ENCODE measurements at regions not wholly inside any gene's neighbourhood (a gene's known extent, or its start where the extent isn't known, plus 50 kb on each side); places are given as distances from the start of the nearest gene placed in this dataset.
"Not testable (repeated sequence)": the region's sequence is repeated elsewhere in the genome, so short reads cannot be mapped to it uniquely, and the experiment has no call there.

DNA sequence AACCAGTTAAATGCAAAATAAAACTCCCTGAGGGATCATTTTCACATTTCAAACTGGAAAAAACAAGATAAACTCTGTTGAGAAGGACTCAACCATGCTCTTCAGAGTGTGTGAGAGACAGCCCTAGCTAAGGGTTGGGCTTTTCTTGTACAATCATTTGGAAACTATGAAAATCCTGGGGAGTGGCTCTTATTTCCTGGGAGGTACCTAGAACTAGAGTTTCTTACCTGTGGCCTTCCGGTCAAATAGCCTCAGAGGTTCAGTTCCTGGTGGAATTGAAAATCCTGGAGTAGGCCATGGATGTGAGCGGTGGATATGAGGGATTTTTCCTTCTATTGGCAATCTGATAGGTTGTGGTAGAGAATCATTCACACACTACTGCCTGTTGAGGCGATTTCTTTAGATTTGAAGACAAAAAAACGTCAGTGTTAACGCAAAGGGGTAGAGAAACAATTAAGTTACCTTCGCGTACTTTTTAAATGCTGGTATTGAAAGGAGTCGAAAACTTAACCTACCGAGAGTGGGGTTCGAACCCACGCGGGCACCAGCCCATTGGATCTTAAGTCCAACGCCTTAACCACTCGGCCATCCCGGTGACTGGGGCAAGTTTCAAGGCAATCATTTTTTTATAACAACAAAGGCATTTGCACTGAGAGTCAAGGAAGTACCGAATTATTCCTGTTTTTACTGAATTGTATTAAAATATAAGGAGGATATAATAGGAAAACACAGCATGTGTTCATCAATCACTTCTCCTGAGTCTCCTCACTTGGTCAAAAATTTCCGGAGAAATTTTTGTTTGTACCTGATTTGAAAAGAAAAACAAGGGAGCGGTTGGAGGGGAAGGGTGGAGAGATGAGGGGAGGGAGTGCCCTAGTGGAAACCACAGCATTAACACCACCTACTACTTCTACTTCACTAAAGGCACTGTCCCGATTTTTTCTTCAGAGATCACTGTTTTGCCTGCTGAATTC is 191.3 kb downstream of the OR2B2 start:
- DNase-seq, result no peak

DNA sequence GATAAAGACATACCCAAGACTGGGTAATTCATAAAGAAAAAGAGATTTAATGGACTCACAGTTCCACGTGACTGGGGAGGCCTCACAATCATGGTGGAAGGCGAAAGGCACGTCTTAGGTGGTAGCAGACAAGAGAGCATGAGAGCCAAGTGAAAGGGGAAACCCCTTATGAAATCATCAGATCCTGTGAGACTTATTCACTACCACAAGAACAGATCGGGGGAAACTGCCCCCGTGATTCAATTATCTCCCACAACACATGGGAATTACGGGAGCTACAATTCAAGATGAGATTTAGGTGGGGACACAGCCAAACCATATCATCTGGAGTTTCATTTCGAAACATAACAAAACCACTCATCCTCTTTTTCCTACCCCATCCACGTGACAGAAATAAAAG is 193.2 kb downstream of the OR2B2 start:
- DNase-seq, result not testable (repeated sequence)

DNA sequence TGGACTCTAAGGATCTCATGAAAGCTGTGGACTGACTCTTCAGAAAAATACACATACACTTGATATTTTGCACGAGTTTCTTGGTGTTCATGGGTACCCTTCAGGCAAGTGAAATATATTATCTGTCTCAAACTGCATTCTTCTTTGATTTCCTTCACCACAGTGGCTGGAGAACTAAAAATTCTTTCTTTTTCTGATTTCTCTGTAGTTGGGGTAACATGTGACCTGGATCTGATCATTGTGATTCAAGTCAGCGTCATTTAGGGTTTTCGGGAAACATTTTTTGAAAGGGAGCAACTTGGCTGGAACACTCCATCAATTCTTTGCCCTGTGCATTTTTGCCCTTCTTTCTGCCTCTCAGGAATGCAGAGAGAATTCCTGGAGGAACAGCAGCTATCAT is 205.8 kb downstream of the OR2B2 start:
- DNase-seq, result no peak

DNA sequence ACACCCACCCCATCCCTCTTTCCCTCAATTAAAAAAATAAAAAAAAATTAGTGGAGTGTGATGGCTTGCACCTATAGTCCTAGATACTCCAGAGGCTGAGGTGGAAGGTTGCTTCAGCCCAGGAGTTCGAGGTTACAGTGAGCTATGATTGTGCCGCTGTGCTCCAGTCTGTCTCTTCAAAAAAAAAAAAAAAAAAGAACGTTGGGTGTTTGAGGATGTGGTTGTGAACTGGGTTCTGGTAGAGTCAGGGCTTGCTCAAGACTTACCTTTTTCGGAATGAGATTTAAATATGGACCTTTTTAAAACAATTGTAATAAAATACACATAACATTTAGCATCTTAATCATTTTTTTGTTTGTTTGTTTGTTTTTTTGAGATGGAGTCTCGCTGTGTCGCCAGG is 211.9 kb downstream of the OR2B2 start:
- no peak for DNase-seq

DNA sequence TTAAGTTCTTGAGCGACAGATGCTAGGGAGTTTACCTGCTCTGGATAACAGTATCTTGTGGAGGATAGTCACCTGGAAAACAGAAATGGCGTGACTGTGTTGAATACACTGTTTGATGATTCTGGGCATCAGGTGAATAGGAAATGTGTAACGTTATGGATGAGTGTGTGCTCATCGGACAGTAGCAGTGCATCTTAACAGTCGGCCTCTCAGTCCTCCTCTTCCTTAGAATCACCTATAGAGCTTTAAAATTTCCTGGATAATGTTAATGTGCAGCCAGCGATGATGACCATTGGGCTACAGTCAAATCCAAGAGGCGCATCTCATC is 217.7 kb downstream of the OR2B2 start:
- no peak for DNase-seq

DNA sequence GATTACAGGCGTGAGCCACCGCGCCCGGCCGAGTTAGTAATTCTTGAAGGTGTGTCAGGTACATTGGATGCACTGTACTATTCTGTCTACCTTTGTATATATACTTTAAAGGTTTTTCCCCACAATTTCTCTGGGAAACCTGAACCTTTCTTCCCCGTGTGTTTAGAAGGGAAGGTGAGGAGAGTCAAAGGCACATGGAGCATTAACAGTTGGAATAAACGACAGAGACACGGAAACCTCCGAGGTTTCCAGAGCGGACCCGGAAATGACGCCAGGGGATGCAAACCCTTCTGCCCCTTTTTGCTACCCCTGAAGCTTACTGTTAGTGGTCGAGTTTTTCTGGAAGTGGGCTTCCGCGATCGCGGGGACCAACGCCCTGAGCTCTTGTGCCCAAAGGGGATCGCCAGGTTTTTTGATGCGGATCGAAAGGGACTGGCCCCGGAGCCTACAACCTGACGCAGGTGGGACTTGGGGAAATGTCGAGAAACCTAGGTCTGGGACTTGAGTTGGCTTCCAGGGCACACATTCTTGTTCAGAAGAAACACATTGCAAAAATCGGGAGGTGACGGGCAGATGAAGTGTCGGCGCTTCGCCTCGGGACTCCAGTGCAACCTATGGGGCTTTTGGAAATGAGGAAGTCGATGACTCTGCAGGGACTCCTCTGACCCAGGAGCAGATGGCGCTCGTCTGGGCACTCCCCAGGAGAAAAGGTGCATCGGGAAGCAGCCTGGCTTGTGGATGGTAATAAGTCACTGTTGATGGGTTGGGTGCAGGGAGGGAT is 218.2 kb downstream of the OR2B2 start:
- DNase-seq, result peak; percentile 78

DNA sequence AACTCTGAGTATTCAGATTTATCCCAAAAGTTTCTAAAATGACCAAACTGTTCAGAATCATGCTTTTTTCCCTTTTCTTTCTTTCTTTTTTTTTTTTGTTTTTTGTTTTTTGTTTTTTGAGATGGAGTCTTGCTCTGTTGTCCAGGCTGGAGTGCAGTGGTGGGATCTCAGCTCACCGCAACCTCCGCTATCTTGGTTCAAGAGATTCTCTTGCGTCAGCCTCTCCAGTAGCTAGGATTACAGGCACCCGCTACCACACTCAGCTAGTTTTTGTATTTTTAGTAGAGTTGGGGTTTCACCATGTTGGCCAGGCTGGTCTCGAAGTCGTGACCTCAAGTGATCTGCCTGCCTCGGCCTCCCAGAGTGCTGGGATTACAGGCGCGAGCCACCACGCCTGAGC is 219.2 kb upstream of the ZNF184 start:
- not testable (repeated sequence) for DNase-seq

DNA sequence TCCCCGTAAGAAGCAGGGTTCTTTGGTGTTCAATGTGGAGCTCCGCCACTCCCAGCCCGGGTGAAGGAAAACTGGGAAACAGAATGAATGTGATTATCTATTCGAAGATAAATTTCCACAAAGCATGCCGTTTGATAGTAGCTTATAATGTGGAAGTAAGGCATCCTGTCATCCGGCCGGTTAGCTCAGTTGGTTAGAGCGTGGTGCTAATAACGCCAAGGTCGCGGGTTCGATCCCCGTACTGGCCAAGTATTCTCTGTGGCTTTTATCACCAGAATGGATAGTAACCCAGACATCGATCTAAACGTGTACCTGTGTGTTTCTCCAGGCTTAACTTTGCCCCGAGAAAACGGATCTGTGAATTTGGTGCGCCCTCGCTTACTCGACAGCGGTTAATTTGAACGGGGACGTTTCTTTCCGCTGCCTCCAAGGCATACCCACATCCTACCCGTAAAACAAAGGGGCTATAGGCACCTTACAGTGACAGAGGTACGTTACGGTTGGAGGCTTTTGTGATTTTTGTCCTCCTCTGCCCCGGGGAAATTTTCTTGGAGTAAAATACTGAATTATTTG is 215.2 kb upstream of the ZNF184 start:
- DNase-seq, result peak; percentile 94

DNA sequence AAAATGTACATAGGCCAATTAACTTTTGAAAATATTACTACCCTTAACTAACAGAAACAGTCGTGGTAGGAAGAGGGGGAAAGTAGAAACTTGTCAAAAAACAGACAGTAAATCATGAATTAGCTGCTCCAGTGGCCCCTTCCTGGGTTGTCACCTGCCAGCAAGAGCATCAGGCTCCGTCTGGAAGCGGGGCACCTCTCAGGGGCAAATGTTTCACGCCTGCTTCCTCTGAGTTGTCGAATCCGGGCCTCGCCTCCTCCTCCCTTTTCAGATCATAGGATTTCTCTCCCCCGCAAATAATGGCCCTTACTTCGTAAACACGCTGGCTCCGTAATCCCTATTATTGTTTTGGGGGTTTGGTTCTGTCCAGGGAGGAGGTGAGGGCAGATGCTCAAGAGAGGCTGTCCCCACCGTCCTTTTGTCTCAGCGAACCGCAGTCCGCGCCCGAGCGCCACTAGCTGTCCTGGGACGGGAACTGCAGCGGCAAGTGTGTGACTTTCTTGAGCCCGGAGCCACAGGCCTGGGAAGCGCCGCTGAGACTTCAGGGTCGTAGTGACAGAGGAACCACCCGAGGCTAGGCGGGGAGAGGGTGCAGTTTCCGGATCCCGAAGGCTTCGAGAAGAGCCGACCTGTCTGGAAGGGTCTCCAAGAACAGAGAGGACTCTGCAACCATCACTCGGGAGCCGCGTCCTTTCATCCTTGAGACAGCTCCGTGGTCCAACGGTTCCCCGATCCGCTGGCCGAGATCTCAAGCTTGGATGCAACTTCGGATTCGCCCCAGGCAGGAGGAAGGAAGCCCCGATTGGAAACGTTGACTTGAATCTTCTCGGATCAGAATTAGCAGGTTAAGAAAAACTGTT is 214.5 kb upstream of the ZNF184 start:
- peak; percentile 92 for DNase-seq

DNA sequence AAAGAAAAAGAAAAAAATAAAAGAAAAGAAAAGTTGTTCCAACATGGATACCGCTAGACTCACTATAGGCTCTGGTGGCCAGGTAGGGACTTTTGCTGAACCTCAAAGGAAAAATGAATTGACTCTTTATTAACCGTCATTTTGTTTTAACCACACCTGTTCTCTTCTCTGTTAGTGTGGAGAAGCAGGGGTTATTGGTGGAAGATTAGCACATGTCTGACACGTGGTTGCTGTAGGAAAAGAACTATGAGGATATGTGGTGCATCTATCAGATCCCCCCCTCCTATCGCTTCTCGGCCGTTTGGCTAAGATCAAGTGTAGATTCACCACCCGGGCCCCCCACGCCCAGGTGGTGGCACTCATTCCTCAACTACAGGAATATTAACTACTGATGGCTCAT is 212.4 kb upstream of the ZNF184 start:
- no peak for DNase-seq

DNA sequence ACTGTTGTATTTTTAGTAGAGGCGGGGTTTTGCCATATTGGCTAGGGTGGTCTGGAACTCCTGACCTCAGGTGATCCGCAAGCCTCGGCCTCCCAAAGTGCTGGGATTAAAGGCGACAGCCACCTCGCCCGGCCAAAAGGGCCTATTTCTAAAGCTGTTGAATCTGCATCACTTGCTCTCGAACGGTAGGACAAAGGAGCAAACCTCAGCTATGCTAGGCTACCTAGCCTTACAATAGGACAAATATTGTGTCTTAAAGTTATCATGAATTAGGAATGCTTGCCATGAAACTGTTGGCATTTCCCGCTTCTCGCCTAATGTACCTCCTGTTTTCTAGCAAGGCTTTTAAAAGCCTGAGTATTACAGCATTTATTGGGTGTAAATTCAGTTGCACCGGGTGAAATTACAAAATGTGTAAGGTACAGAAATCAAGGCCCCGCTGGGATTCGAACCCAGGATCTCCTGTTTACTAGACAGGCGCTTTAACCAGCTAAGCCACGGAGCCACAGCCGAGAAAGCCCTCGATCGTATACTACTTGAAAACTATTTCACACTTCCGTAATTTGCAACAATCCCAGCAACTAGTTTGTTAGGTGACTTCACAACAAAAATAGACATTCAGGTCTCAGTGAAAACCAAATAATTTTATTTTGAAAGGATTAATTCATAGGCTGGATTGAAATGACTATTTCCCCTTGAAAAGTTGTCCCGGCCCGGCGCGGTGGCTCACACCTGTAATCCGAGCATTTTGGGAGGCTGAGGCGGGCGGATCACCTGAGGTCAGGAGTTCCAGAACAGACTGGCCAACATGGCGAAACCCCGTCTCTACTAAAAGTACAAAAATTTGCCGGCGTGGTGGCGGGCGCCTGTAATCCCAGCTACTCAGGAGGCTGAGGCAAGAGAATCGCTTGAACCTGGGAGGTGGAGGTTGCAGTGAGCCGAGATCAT is 211.6 kb upstream of the ZNF184 start:
- peak; percentile 75 for DNase-seq

DNA sequence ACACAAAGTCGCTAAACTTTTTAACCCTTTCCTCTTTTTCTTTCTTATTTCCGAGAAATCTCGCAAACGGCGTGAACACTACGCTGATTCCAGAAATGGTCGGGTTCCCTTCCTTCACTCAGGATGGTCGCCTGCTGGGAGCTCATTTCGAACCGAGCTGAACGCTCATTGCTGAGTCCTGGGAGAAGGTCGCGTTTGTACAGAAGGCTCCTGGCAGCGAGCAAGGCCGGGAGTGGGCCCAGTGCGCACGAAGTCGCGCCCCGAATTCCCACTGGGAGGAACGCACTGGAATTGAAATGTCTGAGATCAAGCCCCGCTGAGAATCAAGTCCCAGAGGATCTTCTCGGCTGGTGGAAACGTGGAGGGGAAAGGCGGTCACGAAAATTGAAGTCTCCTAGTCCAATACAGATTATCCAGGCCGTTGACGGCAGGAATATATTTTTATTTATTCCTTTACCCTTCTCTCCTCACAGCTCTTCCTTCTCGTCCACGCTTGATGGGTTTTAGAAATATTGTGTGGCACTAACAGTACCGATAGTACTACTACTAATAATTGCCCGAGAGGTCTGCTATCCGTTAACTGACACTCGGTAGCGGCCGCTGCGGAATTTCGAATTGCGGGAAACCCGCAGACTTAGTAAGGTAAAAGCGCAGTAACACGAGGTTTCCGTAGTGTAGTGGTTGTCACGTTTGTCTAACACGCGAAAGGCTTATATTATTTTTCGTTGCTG is 207.2 kb upstream of the ZNF184 start:
- no peak for DNase-seq

DNA sequence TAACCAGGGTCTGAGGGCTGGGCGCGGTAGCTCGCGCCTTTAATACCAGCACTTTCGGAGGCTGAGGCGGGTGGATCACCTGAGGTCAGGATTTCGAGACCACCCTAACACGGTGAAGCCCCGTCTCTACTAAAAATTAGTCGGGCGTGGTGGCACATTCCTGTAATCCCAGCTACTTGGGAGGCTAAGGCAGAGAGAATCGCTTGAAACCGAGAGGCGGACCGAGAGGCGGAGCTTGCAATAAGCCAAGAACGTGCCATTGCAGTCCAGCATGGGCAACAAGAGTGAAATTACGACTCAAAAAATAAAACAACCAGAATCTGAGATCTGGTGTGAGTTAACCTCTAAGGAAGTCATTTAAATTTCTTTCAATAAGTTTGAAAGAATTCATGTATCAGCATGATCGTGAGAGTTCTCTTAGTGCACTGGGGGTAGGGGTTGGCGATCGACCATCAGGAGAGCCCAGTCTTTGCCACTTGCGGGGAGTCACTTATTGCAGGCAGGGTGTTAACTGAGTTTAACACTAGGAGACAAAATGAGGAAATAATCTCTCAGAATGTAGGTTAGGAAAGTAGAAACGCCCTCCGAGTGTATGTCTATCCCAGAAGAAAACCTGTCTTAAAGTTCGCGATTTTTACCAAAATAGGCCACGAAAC is 206.5 kb upstream of the ZNF184 start:
- no peak for DNase-seq

DNA sequence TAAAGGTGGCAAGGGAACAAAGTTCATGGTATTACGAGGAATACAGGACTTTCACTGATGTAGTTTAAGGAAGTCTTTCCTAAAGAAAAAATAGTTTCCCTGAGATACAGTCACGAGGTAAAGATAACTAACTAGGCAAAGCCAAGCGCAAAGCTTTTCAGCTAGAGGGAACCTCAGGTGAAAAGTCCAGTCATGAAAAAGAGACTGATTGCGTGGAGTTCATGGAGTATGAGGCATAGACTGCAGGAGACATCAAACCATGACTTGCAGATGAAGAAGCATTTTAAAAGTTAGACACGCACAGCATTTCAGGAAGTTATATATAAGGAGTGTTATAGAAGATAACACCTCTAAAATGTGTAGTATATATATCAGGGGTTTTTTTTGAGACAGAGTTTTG is 205.6 kb upstream of the ZNF184 start:
- no peak for DNase-seq

DNA sequence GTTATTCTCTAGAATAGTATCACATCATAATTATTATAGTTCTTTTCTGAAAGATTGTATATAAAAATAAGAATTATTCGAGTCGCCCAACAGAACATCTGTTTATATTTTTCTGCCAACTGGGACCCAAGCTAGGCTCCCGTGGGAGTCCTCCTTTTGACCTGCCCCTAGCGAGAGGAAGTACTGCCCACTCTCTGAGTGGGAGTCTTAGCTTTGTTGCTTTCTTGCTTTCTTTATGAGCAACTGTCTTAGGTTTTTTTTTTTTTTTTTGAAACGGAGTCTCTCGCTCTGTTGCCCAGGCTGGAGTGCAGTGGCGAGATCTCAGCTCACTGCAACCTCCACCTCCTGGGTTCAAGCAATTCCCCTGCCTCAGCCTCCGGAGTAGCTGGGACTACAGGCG is 202.0 kb upstream of the ZNF184 start:
- no peak for DNase-seq

DNA sequence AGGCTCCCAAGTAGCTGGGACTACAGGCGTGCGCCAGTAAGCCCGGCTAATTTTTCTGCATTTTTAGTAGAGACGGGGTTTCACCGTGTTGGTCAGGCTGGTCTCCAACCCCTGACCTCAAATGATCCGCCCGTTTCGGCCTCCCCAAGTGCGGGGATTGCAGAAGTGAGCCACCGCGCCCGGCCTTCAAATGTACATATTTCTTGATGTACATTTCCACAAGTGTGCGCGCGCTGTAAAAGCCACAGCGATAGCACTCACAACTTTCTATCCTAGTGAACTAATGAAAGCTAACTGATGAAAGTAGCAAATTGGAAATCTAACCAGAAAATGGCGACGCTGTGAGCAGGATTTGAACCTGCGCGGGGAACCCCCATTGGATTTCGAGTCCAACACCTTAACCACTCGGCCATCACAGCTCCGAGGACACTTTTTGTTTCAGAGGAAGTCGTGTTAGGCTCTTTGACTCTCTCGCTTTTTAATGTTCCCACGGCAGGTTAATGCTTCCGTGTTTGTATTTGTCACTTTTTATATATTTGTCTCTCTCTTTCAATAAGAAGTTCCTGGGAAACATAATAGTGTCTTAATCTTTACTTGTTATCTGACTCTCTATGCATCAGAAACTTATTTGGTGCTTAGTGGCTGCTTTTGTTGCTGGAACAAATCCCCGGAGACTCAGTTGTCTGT is 199.4 kb upstream of the ZNF184 start:
- DNase-seq, result peak; percentile 91

DNA sequence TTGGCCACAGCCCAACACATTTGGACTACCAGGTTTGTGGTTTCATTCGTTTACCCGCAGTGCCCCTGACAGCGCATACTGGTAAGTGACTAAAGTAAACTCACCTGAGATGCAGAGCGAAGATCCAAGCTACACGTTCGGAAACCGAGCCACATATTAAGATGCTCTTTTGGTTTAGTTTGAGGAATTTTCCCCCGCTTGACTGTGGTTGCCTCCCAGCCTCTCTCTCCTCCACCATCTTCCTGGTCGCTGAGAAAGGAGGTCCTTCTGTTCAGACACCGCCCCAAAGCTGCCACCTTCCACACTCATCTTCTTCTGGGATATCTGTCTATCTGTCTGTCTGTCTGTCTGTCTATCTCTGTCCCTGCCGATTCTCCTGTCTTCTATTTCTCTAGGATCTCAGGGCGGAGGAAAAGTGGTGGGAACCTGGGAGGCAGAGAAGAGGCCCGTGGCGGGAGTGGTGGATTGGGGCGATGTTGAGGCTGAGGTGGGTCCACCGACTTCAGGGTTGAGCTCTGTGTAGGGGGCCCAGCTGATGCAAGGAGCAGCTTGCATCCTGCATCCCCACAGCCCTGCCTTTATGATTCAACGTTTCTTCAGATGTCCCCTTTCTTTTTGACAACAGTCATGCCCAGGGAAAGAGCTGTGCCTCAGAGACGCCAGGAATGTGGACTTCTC is 196.9 kb upstream of the ZNF184 start:
- peak; percentile 40 for DNase-seq

DNA sequence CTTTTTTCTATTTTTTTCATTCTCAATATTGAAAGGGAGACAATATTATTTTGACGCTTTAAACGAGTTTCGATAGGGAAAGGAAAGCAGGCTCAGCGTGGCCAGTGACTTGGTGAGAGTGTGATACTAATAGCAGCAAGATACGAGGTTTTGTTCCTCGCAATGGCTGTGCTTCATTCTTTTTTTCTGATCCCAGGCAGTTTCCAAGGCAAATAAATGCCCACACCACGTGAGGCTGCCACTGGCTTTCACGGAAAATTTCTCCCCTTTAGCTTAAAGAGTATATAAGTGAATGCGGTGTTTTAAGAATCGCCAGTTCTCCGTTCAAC is 196.4 kb upstream of the ZNF184 start:
- peak; percentile 48 for DNase-seq
